GM23248 (cell line): ENCODE measurements at regions not wholly inside any gene's neighbourhood (a gene's known extent, or its start where the extent isn't known, plus 50 kb on each side); places are given as distances from the start of the nearest gene placed in this dataset.

Source experiments
- DNase-seq: peaks from one replicate; pipeline ENCODE4 v3.0.0-alpha.2; 2015
- H2AFZ ChIP-seq: fragments of 200-600 bp; sonication (generic); 2 replicates; pipeline ENCODE4 v1.6.1; 2016; ENCODE audit warnings: antibody characterized with exemption
- H3F3A ChIP-seq: fragments of 200-600 bp; sonication (generic); 2 replicates; pipeline ENCODE4 v1.6.1; 2016; ENCODE audit warnings: mild to moderate bottlenecking, antibody characterized with exemption, mixed run types; ENCODE audit not compliant: insufficient read depth
- H3K27ac ChIP-seq: fragments of 200-600 bp; sonication (generic); 2 replicates; pipeline ENCODE4 v1.5.1; 2016; ENCODE audit warnings: mild to moderate bottlenecking
- H3K27me3 ChIP-seq: fragments of 200-600 bp; sonication (generic); replicated peaks from 2 replicates; pipeline ENCODE4 v1.6.1; 2016; ENCODE audit warnings: mild to moderate bottlenecking; ENCODE audit not compliant: insufficient read depth
- H3K36me3 ChIP-seq: fragments of 200-600 bp; sonication (generic); 2 replicates; pipeline ENCODE4 v1.6.1; 2016; ENCODE audit warnings: low read depth, mild to moderate bottlenecking
- H3K4me1 ChIP-seq: fragments of 200-600 bp; sonication (generic); 2 replicates; pipeline ENCODE4 v1.6.1; 2016; ENCODE audit warnings: mild to moderate bottlenecking; ENCODE audit not compliant: insufficient read depth
- H3K4me2 ChIP-seq: fragments of 200-600 bp; sonication (generic); one replicate; pipeline ENCODE4 v1.6.1; 2016; ENCODE audit warnings: mild to moderate bottlenecking; ENCODE audit not compliant: unreplicated experiment
- H3K4me3 ChIP-seq: fragments of 200-600 bp; sonication (generic); 2 replicates; pipeline ENCODE4 v1.5.1; 2016; ENCODE audit warnings: mild to moderate bottlenecking
- H3K79me2 ChIP-seq: fragments of 200-600 bp; sonication (generic); 2 replicates; pipeline ENCODE4 v1.6.1; 2016; ENCODE audit warnings: mild to moderate bottlenecking; ENCODE audit not compliant: insufficient read depth
- H3K9ac ChIP-seq: fragments of 200-600 bp; sonication (generic); 2 replicates; pipeline ENCODE4 v1.6.1; 2016; ENCODE audit warnings: mild to moderate bottlenecking
- H3K9me2 ChIP-seq: fragments of 200-600 bp; sonication (generic); 2 replicates; pipeline ENCODE4 v1.6.1; 2016; ENCODE audit warnings: mixed run types, mild to moderate bottlenecking, moderate library complexity; ENCODE audit not compliant: insufficient read depth
- H3K9me3 ChIP-seq: fragments of 200-600 bp; sonication (generic); one replicate; pipeline ENCODE4 v1.6.1; 2017; ENCODE audit warnings: low read depth
- H4K20me1 ChIP-seq: fragments of 200-600 bp; sonication (generic); 2 replicates; pipeline ENCODE4 v1.6.0; 2016; ENCODE audit not compliant: insufficient read depth
- EZH2 ChIP-seq: fragments of 200-600 bp; sonication (generic); IDR thresholded peaks from 2 replicates; pipeline ENCODE4 v1.6.1; 2018; ENCODE audit warnings: antibody characterized with exemption, mild to moderate bottlenecking; ENCODE audit not compliant: insufficient read depth, poor library complexity, severe bottlenecking
- EZH2phosphoT487 ChIP-seq: fragments of 200-600 bp; sonication (generic); IDR thresholded peaks from 2 replicates; pipeline ENCODE4 v1.6.1; 2018; ENCODE audit warnings: antibody characterized with exemption, moderate library complexity, mild to moderate bottlenecking, low read depth; ENCODE audit not compliant: insufficient read depth
- WGBS, 2 experiments: methylation state at CpG; one replicate each; pipeline ENCODE4 v1.1.6; 2015 to 2017; ENCODE audit warnings: low lambda C conversion rate in 2 of 2, low coverage in 1 of 2; ENCODE audit errors: missing lambda C conversion rate in 2 of 2; 5-methylcytosine and 5-hydroxymethylcytosine counted together
- in situ Hi-C: fragments of 300-500 bp; cut with MboI; formaldehyde crosslinking; loops from 2 replicates; pipeline ENCODE4 v1.15.0; 2020

DNA sequence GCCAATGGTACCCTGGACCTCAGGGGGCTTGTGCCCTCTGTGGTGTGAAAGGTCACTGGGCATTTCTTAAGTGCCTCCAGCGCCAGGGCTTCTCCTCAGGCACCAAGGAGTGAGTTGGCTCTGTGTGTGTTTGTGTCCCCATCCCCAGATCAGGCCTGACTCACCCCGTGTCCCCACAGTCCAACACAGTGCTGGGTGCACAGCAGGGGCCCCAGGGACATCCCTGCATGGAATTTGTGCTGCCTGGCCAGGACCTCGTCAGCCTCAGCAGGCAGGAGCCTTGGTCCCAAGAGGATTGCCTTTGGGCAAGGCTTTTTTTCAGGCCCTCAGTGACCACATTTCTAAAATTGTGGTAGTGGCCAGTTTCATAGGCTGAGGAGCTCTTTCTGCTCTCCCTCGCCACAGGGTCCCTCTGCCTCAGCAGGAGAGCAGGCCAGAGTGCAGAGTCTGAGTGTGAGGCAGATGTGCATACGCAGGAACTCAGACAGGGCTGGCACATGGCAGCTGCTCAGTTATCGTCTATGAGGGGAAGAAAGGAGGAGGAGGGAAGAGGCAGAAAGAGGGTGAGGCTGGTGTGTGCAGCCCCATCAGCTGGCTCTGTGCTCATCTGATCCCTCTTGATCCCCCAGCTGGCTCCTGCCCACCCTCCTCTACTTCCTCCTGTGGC lies 215.6 kb downstream of the RPLP1 start:
- Histone ChIP-seq H3K9me2 (no peaks in the 10 kb centered on the region), H3K9me3 (no peaks in the 10 kb centered on the region), H3K36me3 (no peaks in the 10 kb centered on the region), H3K79me2 (no peaks in the 10 kb centered on the region), H4K20me1 (no peaks in the 10 kb centered on the region), H3K4me2 (no peak overlapping the region), H2AFZ (no peak overlapping the region), H3K4me3 (no peak overlapping the region), H3K27me3 (0 out of 2 replicates have a peak, but pooled peaks cover 5% of the 10 kb centered on the region), H3K27ac (no peak overlapping the region), H3F3A (no peaks in the 10 kb centered on the region), H3K4me1 (no peaks in the 10 kb centered on the region), H3K9ac (no peak overlapping the region)
- TF ChIP-seq EZH2: no peak
- no peak for TF ChIP-seq EZH2phosphoT487
- WGBS, 2 experiments: 74 to 76% methylated on average over 6 of the region's 6 CpGs
- DNase-seq: no peak
- in situ Hi-C loops: no loop called here

DNA sequence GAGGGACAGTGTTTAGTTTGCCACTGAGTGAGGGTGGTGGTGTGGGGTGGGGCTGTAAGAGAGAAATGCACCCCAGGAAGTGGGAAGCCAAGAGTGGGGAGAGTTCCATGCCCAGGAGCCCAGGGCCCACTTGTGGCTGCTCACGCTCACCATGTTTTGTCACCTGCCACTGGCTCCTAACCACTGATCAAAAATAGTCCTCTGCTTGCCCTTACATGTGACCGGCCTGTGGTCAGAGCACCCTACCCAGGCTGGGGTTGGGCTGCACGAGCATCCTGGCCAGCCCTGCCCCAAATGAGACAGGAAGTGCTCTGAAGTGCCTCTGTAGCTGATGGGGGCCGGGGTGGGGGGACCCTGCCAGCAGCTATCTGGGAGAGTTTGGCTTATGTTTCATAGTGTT lies 216.3 kb downstream of the RPLP1 start:
- in situ Hi-C loops: no loop called here
- WGBS, 2 experiments: 74 to 78% methylated on average over 4 of the region's 4 CpGs
- no peak overlapping the region for H3K4me2 ChIP-seq

DNA sequence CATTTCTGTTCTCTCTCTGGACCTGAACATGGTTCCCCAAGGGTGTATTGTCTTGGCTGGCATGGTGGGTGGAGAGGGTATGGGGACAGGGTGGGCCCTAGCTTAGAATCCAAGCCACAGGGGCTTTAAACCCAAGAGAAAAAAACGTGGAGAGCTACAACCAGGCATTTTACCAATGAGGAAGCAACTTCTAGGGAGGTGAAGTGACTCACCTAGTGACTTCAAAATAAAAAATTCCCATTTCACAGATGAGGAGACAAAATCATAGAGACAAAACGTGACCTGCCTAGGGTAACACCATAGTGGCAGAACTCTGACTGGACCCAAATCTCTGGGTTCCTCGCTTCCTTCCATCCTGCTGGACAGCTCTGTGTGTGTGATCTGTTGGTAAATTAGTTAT lies 216.8 kb downstream of the RPLP1 start:
- no peak overlapping the region for H3K4me3 ChIP-seq
- H3K79me2 ChIP-seq: no peaks in the 10 kb centered on the region
- H3K27me3 ChIP-seq: peaks cover 18% of the 10 kb centered on the region
- no peak for DNase-seq
- H3K9me3 ChIP-seq: no peaks in the 10 kb centered on the region
- no peaks in the 10 kb centered on the region for H3F3A ChIP-seq
- TF ChIP-seq EZH2phosphoT487 (no peak), EZH2 (no peak)
- no peaks in the 10 kb centered on the region for H4K20me1 ChIP-seq
- H3K9me2 ChIP-seq: no peaks in the 10 kb centered on the region
- no peaks in the 10 kb centered on the region for H3K36me3 ChIP-seq
- no peaks in the 10 kb centered on the region for H3K4me1 ChIP-seq
- H3K27ac ChIP-seq: no peak overlapping the region
- WGBS, 2 experiments: 46 to 54% methylated on average over 3 of the region's 3 CpGs
- no peak overlapping the region for H2AFZ ChIP-seq
- H3K9ac ChIP-seq: no peak overlapping the region
- in situ Hi-C loops: no loop called here
- H3K4me2 ChIP-seq: no peak overlapping the region

More for the DNA sequence above, 216.3 kb downstream of the RPLP1 start:
- Histone ChIP-seq H3K9me2 (no peaks in the 10 kb centered on the region), H3K36me3 (no peaks in the 10 kb centered on the region), H3K9me3 (no peaks in the 10 kb centered on the region), H3F3A (no peaks in the 10 kb centered on the region), H2AFZ (no peak overlapping the region), H3K27me3 (0 out of 2 replicates have a peak, but pooled peaks cover 13% of the 10 kb centered on the region), H3K79me2 (no peaks in the 10 kb centered on the region), H3K27ac (no peak overlapping the region), H3K9ac (no peak overlapping the region), H3K4me3 (no peak overlapping the region), H3K4me1 (no peaks in the 10 kb centered on the region), H4K20me1 (no peaks in the 10 kb centered on the region)
- TF ChIP-seq EZH2phosphoT487 (no peak), EZH2 (no peak)
- no peak for DNase-seq

DNA sequence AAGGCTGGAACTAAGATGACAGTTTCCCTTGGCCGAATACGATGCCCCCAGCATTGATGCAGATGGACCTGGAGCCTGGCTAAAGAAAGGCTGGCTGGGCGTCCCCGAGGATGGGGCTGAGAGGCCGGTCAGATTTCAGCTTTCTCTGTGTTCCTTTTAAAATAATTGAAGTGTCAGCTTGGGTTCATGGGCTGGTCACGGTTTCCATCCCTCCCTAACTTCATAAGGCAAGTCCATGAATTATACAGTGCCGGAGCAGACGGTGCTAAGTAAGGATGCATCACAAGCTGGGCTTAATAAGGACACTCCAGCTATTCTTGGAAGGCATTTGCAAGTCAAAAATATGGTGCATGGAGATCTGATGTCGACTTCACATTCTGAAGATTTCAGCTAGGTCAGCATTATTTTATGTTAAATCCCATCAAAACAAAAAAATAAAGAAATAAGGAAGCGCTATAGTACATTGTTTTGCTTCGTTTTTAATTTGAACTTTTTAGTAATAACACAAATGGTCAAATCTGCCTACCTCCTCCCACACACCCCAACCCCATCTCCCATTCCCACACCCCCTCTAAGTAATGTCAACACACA lies 220.8 kb downstream of the RPLP1 start:
- WGBS, 2 experiments: 45 to 52% methylated on average over 11 of the region's 11 CpGs
- Histone ChIP-seq H4K20me1 (no peaks in the 10 kb centered on the region), H3K4me1 (no peaks in the 10 kb centered on the region), H3F3A (no peaks in the 10 kb centered on the region), H3K36me3 (no peaks in the 10 kb centered on the region), H3K9me3 (no peaks in the 10 kb centered on the region), H3K9ac (no peak overlapping the region), H2AFZ (no peak overlapping the region), H3K9me2 (no peaks in the 10 kb centered on the region), H3K4me3 (no peak overlapping the region), H3K27ac (no peak overlapping the region), H3K79me2 (no peaks in the 10 kb centered on the region), H3K27me3 (peaks cover 42% of the 10 kb centered on the region), H3K4me2 (no peak overlapping the region)
- no peak for TF ChIP-seq EZH2
- no peak for TF ChIP-seq EZH2phosphoT487
- in situ Hi-C loops: no loop called here
- no peak for DNase-seq
